Suprapubic skin (tissue), 3 donors: ENCODE measurements at regions not wholly inside any gene's neighbourhood (a gene's known extent, or its start where the extent isn't known, plus 50 kb on each side); places are given as distances from the start of the nearest gene placed in this dataset.

Experiments used
- EP300 ChIP-seq: sonication (generic); formaldehyde crosslinking; IDR thresholded peaks from one replicate; pipeline ENCODE4 v1.6.1; 2017; ENCODE audit warnings: antibody characterized with exemption
- POLR2A ChIP-seq, 2 donors: fragments of 450-650 bp; IDR thresholded peaks; one replicate each; pipeline ENCODE4 v1.6.1; 2017; ENCODE audit warnings: antibody characterized with exemption in 2 of 2, mild to moderate bottlenecking in 2 of 2, moderate library complexity in 2 of 2
- TF ChIP-seq, protein P1 (sequence below), 2 donors: fragments of 200-600 bp in 1 of 2; fragments of 450-650 bp in 1 of 2; sonication (generic) in 1 of 2; IDR thresholded peaks; one replicate each; pipeline ENCODE4 v1.5.1; 2016 to 2019; ENCODE audit warnings: antibody characterized with exemption in 2 of 2, mild to moderate bottlenecking in 1 of 2, moderate library complexity in 1 of 2

DNA sequence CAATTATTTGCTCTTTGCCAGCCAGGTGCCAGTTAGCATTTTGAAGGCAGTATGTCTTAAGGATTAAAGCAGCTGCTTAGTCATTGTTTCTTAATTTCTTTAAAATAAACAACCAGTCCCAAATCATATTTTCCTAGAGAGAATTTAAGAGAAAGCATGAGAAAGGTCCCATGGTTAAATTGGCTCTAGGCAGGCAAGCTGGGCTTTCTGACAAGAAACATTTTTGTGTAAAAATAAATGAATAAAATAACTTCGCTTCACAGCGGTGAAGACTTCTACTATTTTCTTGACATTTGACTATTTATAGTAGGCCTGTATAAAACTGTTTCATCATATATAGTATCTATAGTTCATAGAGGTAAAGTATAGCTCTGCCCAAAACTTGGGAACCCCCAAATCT lies 617.7 kb upstream of the C9orf72 start:
- TF ChIP-seq EP300 (no peak), POLR2A (IDR thresholded peaks at IDR 0.05) (no peak)
- TF ChIP-seq, protein P1, sequence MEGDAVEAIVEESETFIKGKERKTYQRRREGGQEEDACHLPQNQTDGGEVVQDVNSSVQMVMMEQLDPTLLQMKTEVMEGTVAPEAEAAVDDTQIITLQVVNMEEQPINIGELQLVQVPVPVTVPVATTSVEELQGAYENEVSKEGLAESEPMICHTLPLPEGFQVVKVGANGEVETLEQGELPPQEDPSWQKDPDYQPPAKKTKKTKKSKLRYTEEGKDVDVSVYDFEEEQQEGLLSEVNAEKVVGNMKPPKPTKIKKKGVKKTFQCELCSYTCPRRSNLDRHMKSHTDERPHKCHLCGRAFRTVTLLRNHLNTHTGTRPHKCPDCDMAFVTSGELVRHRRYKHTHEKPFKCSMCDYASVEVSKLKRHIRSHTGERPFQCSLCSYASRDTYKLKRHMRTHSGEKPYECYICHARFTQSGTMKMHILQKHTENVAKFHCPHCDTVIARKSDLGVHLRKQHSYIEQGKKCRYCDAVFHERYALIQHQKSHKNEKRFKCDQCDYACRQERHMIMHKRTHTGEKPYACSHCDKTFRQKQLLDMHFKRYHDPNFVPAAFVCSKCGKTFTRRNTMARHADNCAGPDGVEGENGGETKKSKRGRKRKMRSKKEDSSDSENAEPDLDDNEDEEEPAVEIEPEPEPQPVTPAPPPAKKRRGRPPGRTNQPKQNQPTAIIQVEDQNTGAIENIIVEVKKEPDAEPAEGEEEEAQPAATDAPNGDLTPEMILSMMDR (IDR thresholded peaks at IDR 0.05), result no peak
